GM10248 (cell line): ENCODE measurements at regions not wholly inside any gene's neighbourhood (a gene's known extent, or its start where the extent isn't known, plus 50 kb on each side); places are given as distances from the start of the nearest gene placed in this dataset.
"Not testable (repeated sequence)": the region's sequence is repeated elsewhere in the genome, so short reads cannot be mapped to it uniquely, and the experiment has no call there.

Source experiments
- CTCF ChIA-PET: fragments of 300-600 bp; sonication (Branson Sonifier 250); formaldehyde crosslinking; extraction: SDS; loops from one replicate; lab custom pipeline; 2021; ENCODE audit warnings: antibody characterized with exemption; lab: Yijun Ruan, JAX
- POLR2A ChIA-PET: fragments of 350-650 bp; sonication (Branson Sonifier 250); formaldehyde crosslinking; extraction: SDS; loops from one replicate; lab custom pipeline; 2020; ENCODE audit warnings: antibody characterized with exemption; lab: Yijun Ruan, JAX
- DNase-seq: peaks from one replicate; pipeline ENCODE4 v3.0.0; 2012; ENCODE audit errors: extremely low spot score
- TF ChIP-seq, protein P1 (sequence below): IDR thresholded peaks from 2 replicates; pipeline ENCODE4 v1.5.1; 2012; ENCODE audit warnings: mild to moderate bottlenecking, low read depth; ENCODE audit errors: extremely low read depth, missing control alignments, control extremely low read depth

DNA sequence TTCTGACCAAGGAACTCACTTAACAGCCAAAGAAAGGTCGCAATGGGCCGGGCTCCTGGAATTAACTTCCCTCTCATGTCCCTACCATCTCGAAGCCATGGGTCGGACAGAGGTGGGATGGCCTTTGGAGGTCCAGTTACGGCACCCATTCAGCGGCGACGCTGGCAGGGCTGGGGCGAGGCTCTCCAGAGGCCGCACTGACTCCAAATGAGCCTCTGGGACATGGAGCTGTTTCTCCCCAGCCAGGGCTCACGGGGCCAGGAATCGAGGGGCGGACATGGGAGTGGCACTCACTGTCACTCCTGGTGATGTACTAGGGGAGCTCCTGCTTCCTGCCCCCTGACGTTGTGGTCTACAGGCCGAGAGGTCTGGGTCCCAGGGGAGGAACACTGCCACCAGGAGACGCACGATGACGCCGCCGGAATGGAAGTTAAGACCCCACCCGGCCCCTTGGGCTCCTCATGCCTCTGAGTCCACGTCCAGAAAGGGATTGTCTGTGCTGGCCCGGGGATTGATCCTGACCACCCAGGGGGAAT is 60.7 kb upstream of the METRNL start:
- DNase-seq: no peak
- ChIA-PET CTCF (interaction anchor here (0.7 kb wide), 1 partner anchor 16 kb away, joined by 3 read pairs; no protein-coding TSS in a partner anchor), POLR2A (no interaction called here)
- TF ChIP-seq, protein P1, sequence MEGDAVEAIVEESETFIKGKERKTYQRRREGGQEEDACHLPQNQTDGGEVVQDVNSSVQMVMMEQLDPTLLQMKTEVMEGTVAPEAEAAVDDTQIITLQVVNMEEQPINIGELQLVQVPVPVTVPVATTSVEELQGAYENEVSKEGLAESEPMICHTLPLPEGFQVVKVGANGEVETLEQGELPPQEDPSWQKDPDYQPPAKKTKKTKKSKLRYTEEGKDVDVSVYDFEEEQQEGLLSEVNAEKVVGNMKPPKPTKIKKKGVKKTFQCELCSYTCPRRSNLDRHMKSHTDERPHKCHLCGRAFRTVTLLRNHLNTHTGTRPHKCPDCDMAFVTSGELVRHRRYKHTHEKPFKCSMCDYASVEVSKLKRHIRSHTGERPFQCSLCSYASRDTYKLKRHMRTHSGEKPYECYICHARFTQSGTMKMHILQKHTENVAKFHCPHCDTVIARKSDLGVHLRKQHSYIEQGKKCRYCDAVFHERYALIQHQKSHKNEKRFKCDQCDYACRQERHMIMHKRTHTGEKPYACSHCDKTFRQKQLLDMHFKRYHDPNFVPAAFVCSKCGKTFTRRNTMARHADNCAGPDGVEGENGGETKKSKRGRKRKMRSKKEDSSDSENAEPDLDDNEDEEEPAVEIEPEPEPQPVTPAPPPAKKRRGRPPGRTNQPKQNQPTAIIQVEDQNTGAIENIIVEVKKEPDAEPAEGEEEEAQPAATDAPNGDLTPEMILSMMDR: no peak

DNA sequence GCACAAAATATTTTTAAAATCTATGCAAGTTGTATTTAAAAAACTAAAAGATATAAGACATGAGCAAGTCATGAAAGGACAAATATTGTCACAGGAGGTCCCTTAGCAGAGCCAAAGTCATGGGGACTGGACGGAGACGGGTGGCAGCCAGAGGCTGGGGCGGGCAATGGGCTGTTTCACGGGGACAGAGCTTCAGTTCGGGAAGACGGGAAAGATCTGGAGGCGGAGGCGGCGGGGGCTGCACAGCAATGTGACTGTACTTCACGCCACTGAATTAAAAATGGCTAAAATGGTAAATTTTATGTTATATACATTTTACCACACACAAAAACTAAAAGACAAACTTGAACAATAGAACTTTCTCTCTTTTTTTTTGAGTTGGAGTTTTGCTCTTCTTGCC is 60.0 kb upstream of the METRNL start:
- TF ChIP-seq, protein P1: no peak
- POLR2A ChIA-PET: no interaction called here
- CTCF ChIA-PET: no interaction called here
- DNase-seq: no peak

- ChIA-PET POLR2A (no interaction called here), CTCF (no interaction called here)
- DNase-seq: no peak
- TF ChIP-seq, protein P1: no peak
Observed at GRCh38 chr17:83024218-83024971, 55.0 kb upstream of the METRNL start.

GRCh38 chr17:83025636-83026280 is 53.7 kb upstream of the METRNL start:
- POLR2A ChIA-PET: no interaction called here
- DNase-seq: no peak
- TF ChIP-seq, protein P1: no peak
- CTCF ChIA-PET: no interaction called here

- POLR2A ChIA-PET: no interaction called here
- TF ChIP-seq, protein P1: no peak
- DNase-seq: no peak
- CTCF ChIA-PET: no interaction called here
Observed at GRCh38 chr17:83026311-83026811, 53.0 kb upstream of the METRNL start.

DNA sequence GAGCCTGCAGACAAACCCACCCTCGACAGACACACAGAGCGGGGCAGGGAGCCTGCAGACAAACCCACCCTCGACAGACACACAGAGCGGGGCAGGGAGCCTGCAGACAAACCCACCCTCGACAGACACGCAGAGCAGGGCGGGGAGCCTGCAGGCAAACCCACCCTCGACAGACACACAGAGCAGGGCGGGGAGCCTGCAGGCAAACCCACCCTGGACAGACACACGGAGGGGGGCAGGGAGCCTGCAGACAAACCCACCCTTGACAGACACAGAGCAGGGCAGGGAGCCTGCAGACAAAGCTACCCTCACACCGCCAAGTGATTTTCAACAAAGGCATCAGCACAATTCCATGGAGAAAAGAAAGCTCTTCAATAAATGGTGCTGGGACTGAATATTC is 52.5 kb upstream of the METRNL start:
- CTCF ChIA-PET, POLR2A ChIA-PET: not testable (repeated sequence)

DNA sequence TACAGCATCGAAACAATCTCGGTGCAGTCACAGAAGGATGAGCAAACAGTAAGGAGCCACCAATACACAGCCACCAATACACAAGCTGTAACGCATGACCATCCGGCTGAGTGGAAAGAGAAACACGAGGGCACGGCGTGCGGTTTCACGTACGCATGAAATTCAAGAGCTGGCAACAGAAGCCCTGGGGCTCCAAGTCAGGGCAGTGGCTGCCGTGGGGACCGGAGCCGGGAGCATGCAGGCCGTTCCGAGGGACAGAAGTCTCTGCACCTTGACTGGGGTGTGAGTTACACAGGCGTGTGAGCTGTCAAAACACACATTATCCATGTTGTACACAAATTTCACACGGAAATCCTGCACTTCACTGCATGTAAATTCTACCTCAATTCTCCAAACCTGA is 50.6 kb upstream of the METRNL start:
- no peak for DNase-seq
- ChIA-PET CTCF (no interaction called here), POLR2A (no interaction called here)
- TF ChIP-seq, protein P1: no peak

More for the DNA sequence above, 52.5 kb upstream of the METRNL start:
- not testable (repeated sequence) for DNase-seq
